GM12891 (cell line): ENCODE measurements at regions not wholly inside any gene's neighbourhood (a gene's known extent, or its start where the extent isn't known, plus 50 kb on each side); places are given as distances from the start of the nearest gene placed in this dataset.
"Not testable (repeated sequence)": the region's sequence is repeated elsewhere in the genome, so short reads cannot be mapped to it uniquely, and the experiment has no call there.

Experiments
- PAX5 ChIP-seq: IDR thresholded peaks from 2 replicates; pipeline ENCODE4 v1.6.1; 2011; ENCODE audit warnings: low read length, moderate library complexity, mild to moderate bottlenecking; ENCODE audit not compliant: insufficient read depth, severe bottlenecking
- POLR2A ChIP-seq: IDR thresholded peaks from 2 replicates; pipeline ENCODE4 v1.6.1; 2011; ENCODE audit warnings: low read depth, low read length, control low read depth
- POLR2AphosphoS5 ChIP-seq: IDR thresholded peaks from 2 replicates; pipeline ENCODE4 v1.6.1; 2011; ENCODE audit warnings: low read depth, low read length, control low read depth
- TAF1 ChIP-seq: IDR thresholded peaks from 2 replicates; pipeline ENCODE4 v1.6.1; 2011; ENCODE audit warnings: low read depth, low read length, control low read depth

DNA sequence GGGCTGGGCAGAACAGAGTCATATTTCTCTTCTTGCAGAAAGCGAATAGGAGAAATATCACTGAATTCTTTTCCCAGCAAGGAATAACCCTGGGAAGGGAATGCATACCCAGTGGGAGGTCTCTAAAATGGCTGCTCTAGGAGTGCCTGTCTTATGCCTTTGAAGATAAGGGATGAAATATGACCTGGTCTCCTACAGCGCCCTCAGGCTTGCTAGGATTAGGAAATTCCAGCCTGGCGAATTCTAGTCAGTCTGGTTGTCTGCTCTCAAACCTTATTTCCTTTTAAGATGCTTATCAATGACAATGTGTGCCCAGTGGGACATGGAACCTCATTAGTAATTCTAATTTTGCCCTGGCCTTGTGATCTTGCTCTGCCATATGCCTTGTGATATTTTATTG is 677.7 kb downstream of the RWDD3 start:
- TF ChIP-seq TAF1, POLR2A, POLR2AphosphoS5, PAX5: not testable (repeated sequence)
